GM11168 (cell line): ENCODE measurements at regions not wholly inside any gene's neighbourhood (a gene's known extent, or its start where the extent isn't known, plus 50 kb on each side); places are given as distances from the start of the nearest gene placed in this dataset.
"Not testable (repeated sequence)": the region's sequence is repeated elsewhere in the genome, so short reads cannot be mapped to it uniquely, and the experiment has no call there.

Experiments
- in situ Hi-C: fragments of 300-500 bp; cut with MboI; formaldehyde crosslinking; loops from one replicate; pipeline ENCODE4 v1.12.0; 2022; ENCODE audit warnings: low sequenced_read_pairs; ENCODE audit not compliant: unreplicated experiment

GRCh38 chr5:1998716-1999317 lies 116.1 kb upstream of the IRX4 start:
- in situ Hi-C loops: no loop called here

GRCh38 chr5:1998348-1998669 lies 115.6 kb upstream of the IRX4 start:
- in situ Hi-C loops: no loop called here

GRCh38 chr5:1997640-1998347 lies 115.1 kb upstream of the IRX4 start:
- in situ Hi-C loops: no loop called here

GRCh38 chr5:1995491-1995890 lies 112.8 kb upstream of the IRX4 start:
- in situ Hi-C loops: no loop called here

GRCh38 chr5:1987471-1987870 lies 104.7 kb upstream of the IRX4 start:
- in situ Hi-C loops: no loop called here

GRCh38 chr5:1985781-1986180 lies 103.1 kb upstream of the IRX4 start:
- in situ Hi-C loops: no loop called here

- in situ Hi-C loops: no loop called here
These were observed 101.4 kb upstream of the IRX4 start for GRCh38 chr5:1983919-1984695.

- in situ Hi-C loops: no loop called here
These were observed 100.7 kb upstream of the IRX4 start for GRCh38 chr5:1983401-1983800.

GRCh38 chr5:1982561-1982960 lies 99.8 kb upstream of the IRX4 start:
- in situ Hi-C loops: not testable (repeated sequence)

GRCh38 chr5:1975898-1976765 lies 93.4 kb upstream of the IRX4 start:
- in situ Hi-C loops: no loop called here

GRCh38 chr5:1975406-1975715 lies 92.6 kb upstream of the IRX4 start:
- in situ Hi-C loops: no loop called here

- in situ Hi-C loops: no loop called here
These were observed 92.0 kb upstream of the IRX4 start for GRCh38 chr5:1974501-1975405.

- in situ Hi-C loops: no loop called here
These were observed 91.4 kb upstream of the IRX4 start for GRCh38 chr5:1974081-1974480.

GRCh38 chr5:1973391-1974013 lies 90.8 kb upstream of the IRX4 start:
- in situ Hi-C loops: no loop called here

GRCh38 chr5:1971944-1972343 lies 89.2 kb upstream of the IRX4 start:
- in situ Hi-C loops: no loop called here

- in situ Hi-C loops: no loop called here
These were observed 85.0 kb upstream of the IRX4 start for GRCh38 chr5:1967736-1968135.

GRCh38 chr5:1966461-1966860 lies 83.7 kb upstream of the IRX4 start:
- in situ Hi-C loops: no loop called here

GRCh38 chr5:1965925-1966324 lies 83.2 kb upstream of the IRX4 start:
- in situ Hi-C loops: no loop called here

- in situ Hi-C loops: no loop called here
These were observed 81.3 kb upstream of the IRX4 start for GRCh38 chr5:1963941-1964451.
